Renal cortical epithelial cell (primary cell): ENCODE measurements at regions not wholly inside any gene's neighbourhood (a gene's known extent, or its start where the extent isn't known, plus 50 kb on each side); places are given as distances from the start of the nearest gene placed in this dataset.
"Not testable (repeated sequence)": the region's sequence is repeated elsewhere in the genome, so short reads cannot be mapped to it uniquely, and the experiment has no call there.

ENCODE experiments used
- DNase-seq: peaks from one replicate; pipeline ENCODE4 v3.0.0-alpha.2; 2011; ENCODE audit warnings: low read depth

DNA sequence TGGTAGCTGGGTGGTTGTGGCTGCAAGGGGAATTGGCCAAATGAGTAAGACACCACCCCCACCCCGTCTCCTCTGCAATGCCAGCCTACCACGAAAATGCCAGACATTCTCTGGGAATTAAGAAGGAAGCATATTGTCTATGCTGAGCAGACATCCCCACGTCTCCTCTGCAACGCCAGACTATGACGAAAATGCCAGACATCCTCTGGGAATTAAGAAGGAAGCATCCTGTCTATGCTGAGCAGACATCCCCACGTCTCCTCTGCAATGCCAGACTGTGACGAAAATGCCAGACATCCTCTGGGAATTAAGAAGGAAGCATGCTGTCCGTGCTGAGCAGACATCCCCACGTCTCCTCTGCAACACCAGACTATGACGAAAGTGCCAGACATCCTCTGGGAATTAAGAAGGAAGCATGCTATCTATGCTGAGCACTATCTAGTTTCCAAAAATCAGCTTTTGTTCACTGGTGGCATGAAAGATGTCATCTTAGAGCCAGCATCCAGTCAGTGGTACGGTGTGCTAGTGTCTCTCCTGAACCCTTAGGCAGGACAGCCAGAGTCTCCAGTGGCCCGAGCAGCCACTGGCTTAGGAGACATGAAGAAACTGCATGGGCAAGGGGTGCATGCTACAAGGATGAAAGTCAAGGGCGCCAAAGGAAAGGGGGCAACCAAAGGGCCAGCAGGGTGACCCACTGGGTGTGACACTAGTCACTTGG, 339.8 kb upstream of the FRG1 start:
- no peak for DNase-seq

DNA sequence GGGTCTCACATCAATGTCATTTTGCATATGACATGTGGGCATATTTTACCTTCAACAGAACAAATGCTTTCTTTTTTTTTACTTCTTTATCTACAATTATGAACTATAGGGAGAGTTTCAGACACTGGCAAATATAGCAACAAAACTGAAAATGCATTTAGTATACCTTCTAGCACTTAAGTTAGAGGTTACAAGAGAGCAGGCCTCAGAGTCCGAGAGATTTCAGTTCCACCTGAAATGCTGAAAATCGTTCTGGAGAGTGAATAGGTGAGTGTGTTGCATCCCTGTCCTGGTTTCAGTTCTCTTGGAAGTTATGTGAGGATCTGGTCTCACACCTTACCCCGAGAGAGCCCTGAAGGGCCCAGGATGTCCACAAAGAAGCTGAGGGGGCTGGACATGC, 337.8 kb upstream of the FRG1 start:
- not testable (repeated sequence) for DNase-seq

DNA sequence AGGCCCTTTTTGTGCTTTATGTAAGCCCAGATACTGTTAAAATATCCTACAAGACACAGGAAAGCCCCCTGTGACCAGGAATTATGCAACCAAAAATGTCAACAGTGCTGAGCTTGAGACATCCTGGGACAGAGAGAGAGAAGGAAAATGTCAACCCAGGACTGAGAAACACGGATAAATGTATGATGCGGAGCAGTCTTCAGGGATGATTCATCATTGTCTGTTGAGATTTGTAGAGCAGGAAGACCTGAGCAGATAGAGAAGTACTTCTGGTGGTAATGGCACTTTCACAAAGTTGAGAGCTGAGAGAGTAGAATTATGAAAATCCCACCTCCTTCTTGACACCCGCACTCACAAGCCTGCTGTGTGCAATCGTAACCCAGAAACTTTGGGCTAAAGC, 330.1 kb upstream of the FRG1 start:
- DNase-seq: not testable (repeated sequence)

DNA sequence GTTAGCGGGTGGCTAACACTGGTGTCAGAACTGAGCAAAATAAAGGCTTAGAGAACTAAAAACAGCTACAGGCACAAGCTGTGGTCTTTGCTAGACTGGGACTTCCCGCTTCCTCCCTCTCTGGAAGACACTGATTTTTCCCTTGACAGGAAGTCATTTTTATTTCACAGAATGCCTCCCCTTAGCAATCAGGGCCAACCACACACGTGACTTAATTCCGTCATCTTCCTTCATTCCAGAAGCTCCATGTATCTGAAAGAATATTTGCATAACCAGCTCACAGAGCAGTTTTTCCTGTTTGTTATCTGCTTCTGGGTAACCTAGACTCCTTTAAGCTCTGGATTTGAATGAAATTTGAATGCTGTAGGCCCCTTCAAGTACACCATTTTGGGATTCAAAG, 327.5 kb upstream of the FRG1 start:
- no peak for DNase-seq

DNA sequence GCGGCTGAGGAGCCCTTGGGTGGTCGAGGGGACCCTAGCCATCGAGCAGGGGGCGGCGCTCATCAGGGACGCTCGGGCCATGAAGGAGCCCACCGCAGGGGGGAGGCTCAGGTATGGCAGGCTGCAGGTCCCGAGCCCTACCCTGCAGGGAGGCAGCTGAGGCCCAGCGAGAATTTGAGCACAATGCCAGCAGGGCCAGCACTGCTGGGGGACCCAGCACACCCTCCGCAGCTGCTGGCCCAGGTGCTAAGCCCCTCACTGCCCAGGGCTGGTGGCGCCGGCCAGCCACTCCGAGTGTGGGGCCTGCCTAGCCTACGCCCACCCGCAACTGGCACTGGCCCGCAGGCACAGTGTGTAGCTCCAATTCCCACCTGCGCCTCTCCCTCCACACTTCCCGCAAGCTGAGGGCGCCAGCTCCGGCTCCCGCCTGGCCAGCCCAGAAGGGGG, 325.4 kb upstream of the FRG1 start:
- DNase-seq: no peak

DNA sequence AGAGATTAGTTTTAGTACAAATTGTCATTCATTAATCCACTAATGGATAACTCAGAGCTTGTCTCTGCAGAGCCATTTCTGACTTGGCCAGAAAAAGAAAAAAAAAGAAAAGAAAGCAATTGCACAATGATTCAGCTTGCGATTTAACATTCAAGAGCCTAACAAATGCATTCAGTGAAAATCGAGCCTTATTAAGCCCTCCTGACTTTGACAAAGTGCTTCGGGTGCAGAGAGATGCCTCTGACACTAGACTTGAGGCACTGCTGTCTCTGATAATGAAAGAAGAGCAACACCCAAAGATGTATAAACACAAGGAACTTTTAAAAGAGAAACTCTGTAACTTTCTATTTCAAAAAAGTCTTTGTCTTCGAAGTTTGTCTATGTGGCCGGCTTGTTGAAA, 322.9 kb upstream of the FRG1 start:
- DNase-seq: not testable (repeated sequence)

DNA sequence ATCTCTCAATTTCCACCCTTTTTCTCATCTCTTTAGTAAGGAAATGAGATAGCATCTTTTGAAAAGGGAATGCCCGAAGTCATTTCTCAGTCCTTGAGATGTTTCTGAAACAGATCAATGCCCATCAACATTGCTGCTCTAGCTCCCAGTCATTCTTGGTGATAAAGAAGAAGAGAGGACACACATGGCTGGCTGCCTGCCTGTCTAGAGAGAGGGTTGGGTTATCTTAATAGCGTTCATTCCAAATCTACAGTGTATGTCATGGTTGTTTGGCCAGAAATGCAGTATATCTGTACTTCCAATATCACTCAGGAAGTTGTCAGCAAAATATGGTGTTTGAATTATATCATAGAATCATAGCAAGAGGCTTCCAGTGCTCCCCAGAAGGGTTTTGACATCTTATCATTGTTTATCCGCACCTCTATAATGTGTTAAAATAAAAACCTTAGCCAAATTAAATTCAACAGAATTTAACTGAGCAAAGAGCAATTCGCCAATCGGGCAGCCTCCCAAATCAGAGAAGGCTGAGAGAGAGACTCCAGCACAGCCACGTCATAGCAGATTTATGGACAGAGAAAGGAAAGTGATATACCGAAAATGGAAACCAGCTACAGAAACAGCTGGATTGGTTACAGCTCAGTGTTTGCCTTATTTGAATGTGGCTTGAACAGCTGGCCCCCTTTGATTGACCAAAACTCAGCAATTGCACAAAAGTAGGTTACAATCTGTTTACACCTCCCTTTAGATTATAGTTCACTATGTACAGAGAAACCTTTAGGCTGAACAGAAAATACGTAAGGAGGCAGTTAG, 321.0 kb upstream of the FRG1 start:
- DNase-seq: not testable (repeated sequence)

DNA sequence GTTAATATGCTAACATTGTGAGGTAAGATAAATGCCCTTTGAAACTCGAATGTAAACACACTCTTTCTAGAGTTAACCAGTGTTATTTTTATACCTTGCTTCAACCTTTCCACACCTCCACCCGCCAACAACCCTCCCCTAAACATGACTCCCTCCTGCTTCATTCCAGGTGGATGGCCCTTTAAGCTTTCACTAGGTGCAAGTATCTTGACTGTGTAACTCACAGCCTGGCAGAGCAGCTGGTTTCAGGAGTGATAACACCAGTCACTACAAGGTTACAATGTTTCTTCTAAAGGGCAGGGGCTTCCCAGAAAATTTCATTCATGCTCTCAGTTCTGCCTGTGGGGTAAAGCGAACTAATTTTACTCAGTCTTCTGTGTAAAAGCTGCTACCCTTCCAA, 318.1 kb upstream of the FRG1 start:
- DNase-seq: not testable (repeated sequence)

DNA sequence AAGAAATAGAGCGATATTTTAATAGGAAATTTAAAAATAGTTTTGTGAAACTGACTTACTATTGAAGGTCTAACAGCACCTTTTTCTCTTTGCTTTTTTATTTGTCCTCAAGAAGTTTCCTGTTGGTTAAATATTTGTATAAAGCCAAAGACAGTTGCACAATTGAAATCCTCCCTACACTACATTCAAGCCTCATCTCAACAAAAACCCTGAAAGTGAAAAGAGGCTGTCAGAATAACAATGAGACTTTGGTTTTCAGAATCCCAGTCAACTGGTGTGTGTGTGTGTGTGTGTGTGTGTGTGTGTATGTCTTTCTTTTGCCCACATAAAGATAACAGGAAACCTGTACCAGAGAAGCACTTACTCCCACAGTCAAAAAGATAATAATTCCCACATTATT, 313.6 kb upstream of the FRG1 start:
- DNase-seq: not testable (repeated sequence)

DNA sequence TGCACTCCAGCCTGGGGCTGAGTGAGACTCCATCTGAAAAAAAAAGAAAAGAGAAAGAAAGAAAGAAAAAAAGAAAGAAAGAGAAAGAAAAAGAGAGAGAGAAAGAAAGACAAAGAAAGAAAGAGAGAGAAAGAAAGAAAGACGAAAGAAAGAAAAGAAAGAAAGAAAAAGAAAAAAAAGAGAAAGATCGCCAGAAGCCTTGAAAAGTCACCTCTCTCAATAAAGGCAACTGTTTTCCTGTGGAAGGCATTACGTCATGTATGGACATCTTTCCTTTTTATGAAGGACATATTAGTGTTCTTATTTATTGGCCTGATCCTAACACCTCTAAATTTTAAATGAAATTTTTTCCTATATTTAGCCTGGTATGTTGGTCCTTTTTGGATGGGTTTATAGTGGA, 310.9 kb upstream of the FRG1 start:
- DNase-seq: not testable (repeated sequence)

DNA sequence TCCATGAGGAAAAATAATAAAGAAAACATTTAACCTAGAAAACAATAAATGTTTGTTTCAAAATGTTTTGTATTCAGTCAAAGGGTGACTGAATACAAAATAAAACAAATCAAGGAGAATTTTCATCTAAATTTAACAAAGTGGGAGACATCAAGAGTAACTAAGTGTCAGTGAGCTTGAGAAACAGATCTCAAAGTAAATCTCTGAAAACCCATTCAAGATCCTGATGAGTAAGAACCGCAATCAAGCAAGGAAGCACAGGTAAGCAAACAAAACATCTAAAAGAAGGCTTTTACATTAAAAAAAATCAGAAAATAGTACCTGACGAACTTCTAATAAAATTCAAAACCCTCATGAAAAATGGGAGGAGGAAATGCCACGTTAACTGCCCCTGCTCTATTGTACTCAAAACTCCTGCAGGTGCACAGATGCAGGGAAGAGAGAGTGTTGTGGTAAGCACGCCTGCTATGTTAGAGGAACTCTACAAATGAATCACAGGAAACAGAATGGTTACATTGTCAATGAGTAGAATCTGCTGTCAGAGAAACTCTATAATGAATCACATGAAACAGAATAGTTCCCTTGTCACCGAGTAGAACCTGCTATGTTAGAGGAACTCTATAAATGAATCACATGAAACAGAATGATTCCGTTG, 309.6 kb upstream of the FRG1 start:
- not testable (repeated sequence) for DNase-seq

DNA sequence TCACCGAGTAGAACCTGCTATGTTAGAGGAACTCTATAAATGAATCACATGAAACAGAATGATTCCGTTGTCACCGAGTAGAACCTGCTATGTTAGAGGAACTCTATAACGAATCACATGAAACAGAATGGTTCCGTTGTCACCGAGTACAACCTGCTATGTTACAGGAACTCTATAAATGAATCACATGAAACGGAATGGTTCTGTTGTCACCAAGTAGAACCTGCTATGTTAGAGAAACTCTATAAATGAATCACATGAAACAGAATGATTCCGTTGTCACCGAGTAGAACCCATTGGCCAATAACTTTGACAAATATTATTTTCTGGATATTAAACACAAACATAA, 309.1 kb upstream of the FRG1 start:
- not testable (repeated sequence) for DNase-seq

DNA sequence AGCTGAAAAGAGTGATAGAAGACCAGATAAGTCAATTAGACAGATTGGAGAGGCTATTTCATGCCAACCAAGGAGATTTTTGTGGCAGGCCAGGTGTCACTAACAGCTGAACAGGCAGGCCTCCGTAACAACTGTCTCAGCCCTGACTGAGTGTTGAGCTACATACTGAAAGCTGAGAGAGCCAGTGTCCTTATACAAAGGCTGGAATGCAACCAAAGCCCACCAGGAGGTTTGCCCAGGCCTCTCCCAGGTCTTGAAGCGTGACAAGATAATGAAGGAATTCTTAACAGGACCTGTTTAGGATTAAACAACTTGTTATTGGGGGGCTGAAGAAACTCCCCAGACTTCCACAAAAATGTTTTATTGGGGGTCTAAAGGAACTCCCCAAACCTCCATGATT, 290.2 kb upstream of the FRG1 start:
- not testable (repeated sequence) for DNase-seq

DNA sequence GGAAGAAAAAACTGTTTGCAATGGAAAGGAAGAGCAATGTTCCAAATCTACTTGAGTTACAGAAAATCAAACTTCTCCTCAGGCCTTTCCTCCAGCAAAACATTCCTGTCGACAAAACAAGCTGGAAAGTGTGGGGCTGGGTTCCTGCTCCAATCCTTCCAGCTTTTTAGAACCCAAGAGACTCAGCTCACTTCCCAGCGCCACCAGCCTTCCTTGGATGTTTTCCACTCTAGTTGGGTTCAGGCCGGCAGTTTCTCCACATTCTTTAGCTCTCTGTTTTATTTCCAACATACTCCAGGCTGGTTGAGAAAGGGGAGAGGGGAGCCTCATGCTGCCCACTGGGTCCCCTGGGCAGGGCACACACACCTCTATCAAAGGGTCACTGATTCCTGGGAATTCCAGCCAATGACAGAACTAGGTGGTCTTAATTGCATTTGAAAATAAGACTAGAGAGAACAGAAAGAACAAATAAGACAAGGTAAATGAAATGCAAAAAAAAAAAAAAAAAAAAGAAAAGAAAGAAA, 287.5 kb upstream of the FRG1 start:
- not testable (repeated sequence) for DNase-seq

DNA sequence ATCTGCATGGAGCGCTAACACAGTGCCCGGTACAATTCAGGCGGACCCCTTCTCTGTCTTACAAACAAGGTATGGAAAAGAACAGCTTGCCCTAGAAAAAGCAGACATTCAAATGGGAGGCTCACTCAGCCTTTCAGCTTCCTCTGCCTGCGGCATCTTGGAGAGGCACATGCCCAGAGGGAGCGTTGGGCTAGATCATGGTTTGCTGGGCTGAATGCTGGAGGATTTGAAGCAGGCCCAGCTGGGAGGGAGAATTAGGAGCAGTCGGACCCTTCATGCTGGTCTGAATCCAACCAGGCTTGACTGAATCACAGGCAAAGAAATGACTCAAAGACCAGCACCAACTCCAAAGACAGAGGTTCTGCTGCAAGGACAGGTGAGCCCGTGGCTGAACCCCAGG, 286.7 kb upstream of the FRG1 start:
- not testable (repeated sequence) for DNase-seq

DNA sequence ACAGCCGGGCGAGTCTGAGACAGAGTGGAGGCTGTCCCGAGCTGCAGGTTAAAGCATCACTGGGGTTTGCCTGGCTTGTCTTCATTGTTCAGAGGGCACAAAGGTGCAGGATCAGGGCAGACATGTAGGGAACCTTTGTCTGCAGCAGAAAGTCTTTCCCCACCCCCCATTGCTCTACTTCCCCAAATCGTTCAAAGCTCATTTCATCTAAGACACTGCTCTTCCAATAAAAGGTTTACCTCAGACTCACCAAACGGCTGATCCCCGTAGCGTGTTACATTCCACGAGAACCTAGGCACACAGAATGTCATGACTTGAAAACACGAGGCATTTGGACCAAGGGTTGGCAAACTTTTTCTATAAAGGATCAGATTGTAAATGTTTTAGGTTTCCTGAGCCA, 286.3 kb upstream of the FRG1 start:
- DNase-seq: not testable (repeated sequence)

DNA sequence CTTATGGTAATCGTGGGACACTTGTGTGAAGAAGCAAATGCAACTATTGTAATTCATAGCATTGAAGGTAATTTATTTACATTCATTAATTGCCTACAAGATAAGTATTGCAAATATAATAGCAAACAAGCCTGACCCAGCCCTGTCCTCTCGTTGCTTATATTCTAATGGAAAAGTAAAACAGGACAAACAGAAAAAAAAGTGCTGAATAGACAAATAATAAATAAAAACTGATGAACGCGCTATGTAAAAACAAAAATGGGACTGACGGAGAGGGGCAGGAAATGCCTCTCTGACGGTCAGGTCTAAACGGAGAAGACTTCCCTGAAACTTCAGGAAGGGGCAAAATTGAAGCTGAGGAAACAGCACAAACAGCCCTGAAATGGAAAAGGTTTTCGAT, 284.9 kb upstream of the FRG1 start:
- not testable (repeated sequence) for DNase-seq

DNA sequence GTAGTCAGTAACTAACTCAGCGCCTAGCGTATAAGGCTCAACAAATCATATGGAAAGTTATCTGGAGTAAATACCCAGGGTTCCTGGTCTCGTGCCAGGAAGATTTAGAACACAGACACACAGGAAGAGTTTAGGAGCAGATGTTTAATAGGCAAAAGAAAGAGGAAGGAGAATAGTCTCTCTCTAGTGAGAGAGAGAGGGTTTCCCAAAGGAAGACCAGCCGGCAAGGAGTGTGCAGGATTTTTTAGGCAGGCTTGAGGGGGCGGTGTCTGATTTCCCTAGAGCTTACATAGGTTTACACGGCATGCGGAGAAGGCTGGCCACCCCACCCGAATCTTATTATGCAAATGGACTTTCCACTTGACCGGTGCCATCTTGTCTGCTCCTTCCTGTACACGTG, 284.0 kb upstream of the FRG1 start:
- no peak for DNase-seq

DNA sequence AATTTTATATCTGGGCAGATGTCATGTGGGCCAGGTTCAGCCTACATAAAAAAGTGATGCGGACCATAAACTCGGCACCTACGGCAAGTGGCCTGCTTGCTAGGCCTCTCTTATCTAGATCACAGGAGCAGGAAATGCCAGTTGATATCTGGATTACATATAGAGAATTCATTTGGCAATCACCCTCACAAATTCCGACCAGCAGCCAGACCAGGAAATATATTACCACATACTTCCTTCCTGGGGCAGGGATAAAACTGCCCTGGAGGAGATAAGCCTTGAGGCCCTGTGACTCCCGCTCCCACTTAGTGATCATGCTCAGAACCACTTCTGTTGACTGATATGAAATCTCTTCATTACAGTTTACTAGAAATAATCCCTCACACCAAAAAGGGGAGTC, 282.4 kb upstream of the FRG1 start:
- not testable (repeated sequence) for DNase-seq

DNA sequence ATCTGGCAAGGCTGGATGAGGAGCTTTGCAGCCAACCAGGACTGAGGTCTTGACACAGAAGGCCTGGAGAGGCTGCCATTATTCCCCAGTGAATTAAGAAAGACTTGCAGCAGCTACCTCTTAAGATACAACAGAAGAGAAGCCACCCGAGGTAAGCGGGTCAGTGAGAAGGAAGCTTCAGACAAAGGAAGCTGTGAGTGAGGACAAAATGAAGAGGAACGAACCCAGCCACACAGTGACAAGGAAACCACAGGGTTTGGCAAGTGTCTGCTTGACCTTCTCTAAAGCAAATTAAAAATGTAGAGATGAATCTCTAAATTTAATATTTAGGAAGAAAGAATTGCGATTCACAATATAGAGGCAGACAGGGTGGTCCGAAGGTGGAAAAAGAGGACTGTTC, 281.8 kb upstream of the FRG1 start:
- DNase-seq: not testable (repeated sequence)

DNA sequence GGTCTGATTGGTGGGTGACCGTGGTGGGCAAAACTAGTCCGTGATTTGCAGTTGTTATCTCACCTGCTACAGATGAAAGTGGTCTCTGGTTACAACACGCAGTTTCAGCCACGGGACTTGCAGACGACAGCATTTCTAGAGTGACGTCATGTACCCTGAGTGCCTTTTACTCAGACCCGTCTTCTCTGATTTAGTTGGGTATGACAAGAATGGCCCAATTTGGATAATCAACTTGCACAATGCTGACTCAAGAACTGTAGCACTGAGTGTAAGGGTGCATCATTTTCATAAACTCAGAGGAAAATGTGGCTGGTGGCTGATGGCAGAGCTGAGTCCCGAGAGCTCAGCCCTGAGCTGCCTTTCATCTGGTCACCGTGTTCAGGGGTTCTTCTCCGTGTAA, 281.4 kb upstream of the FRG1 start:
- DNase-seq: no peak

DNA sequence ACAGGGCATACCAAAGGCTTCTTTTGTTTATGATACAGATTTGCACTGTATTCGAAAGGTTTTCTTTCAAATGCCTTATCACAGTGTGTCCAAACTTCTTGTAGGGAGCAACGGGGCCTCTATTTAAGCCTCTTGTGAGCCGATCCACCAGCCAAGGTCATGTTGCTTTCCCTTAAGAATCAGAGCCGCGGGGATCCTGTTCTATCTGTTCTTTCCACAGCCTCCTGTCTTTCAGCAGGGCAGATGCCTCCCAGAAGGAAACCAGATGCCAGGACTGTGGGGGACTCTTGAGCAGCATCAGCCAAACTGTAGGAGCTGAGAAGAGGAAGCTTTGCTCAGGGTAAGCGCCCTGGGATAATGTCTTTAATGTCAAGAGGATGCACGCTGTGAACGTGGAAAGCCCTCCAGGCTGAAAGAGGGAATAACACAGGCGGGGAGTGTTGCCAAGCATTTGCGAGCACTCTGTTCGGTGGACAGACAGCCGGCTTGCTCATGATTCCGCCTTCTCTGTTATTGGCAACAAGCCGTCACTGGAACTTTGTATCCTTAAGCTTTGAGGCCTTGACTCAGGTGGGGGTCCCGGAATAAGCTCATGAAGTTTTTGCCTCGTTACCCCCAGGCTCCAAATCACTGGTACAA, 279.8 kb upstream of the FRG1 start:
- DNase-seq: no peak
